ENCODE measurements at regions not wholly inside any gene's neighbourhood (a gene's known extent, or its start where the extent isn't known, plus 50 kb on each side); places are given as distances from the start of the nearest gene placed in this dataset.
"Not testable (repeated sequence)": the region's sequence is repeated elsewhere in the genome, so short reads cannot be mapped to it uniquely, and the experiment has no call there.

DNA sequence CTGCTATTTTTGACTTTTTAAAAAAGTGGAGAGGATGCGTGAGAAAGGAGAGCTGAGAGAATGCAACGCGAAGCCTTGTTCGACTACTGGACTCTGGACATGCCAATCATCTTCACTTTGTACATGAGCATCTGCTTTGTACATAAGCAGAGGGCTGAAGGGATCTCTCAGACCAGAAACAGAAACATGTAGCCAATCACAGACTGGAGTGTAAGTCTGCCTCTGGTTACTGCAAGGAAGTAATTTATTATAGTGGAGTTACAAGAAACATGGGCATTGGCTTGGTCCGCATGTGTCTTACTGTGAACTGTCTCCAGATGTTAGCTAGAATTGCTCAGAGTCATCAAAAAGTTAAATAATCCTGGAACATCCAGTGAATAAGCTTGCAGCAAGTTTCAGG, 190.0 kb upstream of the GRAMD2B start:
- DNase-seq (ENCODE audit: low read depth), result no peak
- H3K4me3 ChIP-seq (ENCODE audit: low read depth, low read length), result no peak overlapping the region

DNA sequence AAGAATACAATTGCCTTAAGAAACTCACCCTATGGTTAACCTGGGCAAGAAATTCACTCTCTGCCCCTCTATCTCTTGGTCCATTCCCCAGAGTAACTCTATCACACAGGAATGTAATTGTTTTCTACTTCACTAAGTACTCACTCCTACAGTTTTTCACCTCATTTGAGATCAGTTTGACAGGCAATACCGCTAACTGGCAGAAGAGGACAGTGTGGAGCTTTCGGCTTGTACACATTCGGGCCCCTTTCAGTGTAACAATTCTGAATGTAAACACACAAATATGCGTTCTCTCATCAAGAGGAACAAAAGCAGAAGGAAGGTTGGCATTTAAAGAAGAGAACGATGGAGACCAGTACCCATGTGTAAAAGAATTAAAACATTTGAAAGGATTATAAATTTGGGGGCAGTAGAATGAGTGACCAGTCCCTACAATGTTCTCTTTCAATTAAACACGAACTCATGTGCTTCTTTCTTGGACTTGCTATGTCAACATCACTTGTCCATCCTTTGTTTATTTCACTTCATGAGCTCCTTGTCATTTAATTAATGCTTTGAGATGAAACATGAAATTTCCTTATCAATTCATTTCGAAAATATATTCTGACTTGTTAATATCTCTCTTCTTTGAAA, 188.5 kb upstream of the GRAMD2B start:
- H3K4me3 ChIP-seq (ENCODE audit: low read depth, low read length), result no peak overlapping the region
- no peak for DNase-seq (ENCODE audit: low read depth)

DNA sequence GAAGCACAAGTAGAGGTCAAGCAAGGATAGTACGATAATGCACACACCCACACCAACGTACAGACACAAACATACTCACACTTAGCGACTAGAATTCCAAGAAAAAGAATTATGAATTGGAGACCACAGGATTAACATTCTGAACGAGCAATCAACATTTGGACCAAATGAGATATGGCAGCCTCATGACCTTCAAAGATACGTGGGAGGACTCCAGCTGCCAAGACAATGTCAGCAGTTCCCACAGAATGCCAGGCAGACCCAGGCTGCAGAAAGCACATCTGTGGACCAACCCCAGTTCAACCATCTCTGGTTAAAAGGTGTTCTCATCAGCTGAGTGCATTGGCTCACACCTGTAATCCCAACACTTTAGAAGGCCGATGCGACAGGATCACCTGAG, 187.6 kb upstream of the GRAMD2B start:
- no peak overlapping the region for H3K4me3 ChIP-seq (ENCODE audit: low read depth, low read length)
- DNase-seq (ENCODE audit: low read depth), result no peak

DNA sequence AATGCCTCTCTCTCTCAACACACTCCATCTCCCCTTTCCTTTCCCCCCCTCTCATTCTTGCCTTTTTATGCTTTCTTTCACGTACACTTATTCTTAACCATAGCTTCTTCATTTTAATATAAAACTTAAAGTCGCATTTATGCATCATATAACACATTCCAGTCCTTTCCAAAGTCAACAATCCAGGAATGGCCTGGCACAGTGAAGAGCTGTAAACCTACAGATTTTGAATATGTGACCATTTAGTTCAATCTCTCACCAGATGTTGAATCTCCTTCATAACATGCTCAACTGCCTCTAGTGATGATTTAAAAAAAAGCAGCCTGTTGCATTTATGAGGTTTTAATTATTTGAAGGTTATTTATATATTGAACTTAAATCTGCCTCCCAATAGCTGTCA, 186.2 kb upstream of the GRAMD2B start:
- no peak overlapping the region for H3K4me3 ChIP-seq (ENCODE audit: low read depth, low read length)
- DNase-seq (ENCODE audit: low read depth), result no peak

DNA sequence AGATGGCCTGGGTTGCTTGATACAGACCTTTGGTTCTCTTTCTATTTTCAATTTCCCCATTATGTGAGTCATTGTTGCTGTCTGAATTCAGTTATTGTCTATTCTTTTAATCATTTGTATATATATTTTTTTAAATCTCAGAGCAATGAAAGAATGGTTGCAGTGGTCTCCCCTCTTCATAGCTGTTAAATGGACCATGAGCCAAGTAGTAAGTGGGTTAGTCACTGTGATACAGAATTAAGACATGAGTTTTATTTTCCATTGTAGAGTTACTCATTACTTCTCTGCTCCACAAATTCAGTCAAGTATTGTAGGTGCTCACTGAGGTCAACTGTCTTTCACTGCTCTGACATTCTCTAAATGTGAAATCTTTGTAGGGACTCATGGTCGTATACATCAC, 174.6 kb upstream of the GRAMD2B start:
- DNase-seq (ENCODE audit: low read depth), result no peak
- H3K4me3 ChIP-seq (ENCODE audit: low read depth, low read length), result no peak overlapping the region

DNA sequence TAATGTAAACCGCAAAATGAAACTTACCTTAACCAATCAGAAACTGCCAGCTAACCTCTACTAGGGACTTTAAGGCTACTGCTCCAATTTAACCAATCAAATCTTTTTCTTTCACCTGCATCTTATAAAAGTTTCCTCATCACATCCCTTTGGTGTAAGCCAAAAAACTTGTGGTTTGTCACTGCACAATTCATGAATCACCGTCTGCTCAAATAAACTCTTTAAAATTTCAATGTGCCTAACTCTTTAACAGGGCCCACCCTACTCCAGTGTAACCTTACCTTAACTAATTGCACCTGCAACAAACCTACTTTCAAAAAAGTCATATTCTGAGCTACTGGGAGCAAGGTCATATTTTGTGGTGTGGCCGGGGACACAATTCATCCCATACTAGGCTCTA, 172.2 kb upstream of the GRAMD2B start:
- H3K4me3 ChIP-seq (ENCODE audit: low read depth, low read length), result no peak overlapping the region
- no peak for DNase-seq (ENCODE audit: low read depth)

DNA sequence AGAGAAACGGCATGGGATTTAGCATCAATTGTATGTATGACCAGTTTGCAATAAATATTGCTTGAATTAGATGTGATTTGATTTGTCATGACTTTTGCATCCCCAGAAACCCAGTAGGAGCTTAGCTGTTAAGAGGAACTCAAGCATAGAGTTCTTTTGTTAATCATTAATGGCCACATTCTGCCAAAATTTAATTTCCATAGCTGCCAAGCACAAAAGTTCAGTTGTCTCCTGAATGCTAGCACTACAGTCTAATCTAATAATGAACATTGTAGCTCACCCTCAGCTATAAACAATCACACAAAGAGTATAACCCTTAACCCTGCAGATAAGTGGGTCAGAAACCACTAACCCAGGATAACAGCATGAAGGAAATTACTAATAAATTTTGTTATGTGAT, 169.8 kb upstream of the GRAMD2B start:
- no peak for DNase-seq (ENCODE audit: low read depth)
- no peak overlapping the region for H3K4me3 ChIP-seq (ENCODE audit: low read depth, low read length)

DNA sequence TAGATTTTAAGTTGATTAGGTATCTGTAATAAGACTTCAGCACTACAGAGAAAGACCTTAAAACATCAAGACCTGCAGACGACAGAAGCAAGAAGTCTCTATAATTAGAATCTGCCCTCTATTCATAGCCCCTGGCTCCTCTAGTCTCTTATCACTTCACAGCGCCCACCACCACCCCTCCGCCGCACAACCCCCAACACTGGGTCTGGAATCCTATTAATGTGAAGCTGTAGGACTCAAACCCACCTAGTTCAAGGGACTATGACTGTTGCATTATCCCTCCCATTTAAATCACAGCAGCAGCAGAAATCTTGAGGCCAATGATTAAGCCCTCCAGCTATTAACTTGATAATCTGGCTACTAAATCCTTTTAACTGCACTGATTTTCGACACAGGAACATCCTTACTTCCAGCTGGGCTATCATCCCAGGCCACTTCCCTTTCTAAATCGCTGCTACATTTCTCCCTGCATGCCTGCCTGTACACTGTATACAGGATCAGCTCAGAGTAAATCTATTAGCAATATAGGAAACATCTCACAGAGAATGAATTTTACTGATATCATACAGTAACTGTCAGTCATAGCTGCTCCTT, 159.5 kb upstream of the GRAMD2B start:
- H3K4me3 ChIP-seq (ENCODE audit: low read depth, low read length), result no peak overlapping the region
- DNase-seq (ENCODE audit: low read depth), result no peak

DNA sequence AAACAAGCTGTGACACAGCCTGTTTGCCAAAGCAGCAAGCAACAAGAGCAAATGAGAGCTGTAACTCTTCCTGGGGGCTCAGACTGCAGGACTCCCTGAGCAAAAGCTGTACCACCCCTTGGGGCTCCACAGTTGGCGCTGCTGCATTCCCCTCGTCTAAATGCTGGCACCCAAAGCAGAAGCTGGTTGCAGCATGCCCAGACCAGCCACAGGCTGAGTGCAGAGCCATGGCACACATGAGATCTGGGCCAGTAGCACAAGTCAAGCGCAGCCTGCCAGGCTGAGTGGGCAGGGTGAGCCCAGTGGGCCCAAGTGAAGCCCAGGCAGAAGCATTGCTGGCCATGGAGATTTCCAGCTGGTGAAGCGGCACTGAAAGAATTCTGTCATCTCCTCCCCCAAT, 157.3 kb upstream of the GRAMD2B start:
- H3K4me3 ChIP-seq (ENCODE audit: low read depth, low read length), result no peak overlapping the region
- DNase-seq (ENCODE audit: low read depth), result no peak

DNA sequence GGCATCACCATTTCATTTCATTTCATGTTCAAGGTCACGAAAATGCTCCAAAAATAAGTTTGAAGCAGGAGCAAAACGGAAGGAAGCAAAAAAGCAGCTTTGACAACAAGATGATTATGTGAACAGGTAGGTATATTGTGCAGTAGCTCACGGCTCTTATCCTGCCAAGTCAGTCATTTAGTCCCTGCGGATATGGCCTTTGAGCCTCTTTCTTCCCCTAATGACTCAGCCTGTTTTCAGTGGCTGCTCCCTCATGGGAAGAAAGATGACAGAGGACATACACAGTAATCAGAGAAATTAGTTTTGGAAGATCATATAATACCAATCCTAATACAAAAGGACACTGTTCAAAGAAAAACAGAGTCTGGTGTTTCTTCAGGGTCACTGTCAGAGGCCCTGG, 155.8 kb upstream of the GRAMD2B start:
- DNase-seq (ENCODE audit: low read depth), result no peak
- H3K4me3 ChIP-seq (ENCODE audit: low read depth, low read length), result no peak overlapping the region

DNA sequence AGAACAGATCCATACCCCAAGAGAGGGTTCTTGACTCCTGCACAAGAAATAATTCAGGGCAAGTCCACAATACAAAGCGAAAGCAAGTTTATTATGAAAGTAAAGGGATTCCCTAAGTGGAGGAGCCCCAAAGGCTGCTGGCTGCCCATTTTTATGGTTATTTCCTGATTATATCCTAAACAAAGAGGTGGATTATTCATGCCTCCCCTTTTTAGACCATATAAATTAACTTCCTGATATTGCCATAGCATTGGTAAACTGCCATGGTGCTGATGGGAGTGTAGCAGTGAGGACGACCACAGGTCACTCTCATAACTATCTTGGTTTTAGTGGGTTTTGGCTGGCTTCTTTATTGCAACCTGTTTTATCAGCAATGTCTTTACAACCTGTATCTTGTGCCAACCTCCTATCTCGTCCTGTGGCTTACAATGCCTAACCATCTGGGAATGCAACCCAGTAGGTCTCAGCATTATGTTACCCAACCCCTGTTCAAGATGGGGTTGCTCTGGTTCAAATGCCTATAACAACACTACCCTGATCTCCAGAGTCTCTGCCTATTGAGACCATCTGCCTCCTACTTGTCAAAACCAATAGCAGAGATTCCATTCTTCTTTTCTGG, 154.4 kb upstream of the GRAMD2B start:
- no peak overlapping the region for H3K4me3 ChIP-seq (ENCODE audit: low read depth, low read length)
- no peak for DNase-seq (ENCODE audit: low read depth)

DNA sequence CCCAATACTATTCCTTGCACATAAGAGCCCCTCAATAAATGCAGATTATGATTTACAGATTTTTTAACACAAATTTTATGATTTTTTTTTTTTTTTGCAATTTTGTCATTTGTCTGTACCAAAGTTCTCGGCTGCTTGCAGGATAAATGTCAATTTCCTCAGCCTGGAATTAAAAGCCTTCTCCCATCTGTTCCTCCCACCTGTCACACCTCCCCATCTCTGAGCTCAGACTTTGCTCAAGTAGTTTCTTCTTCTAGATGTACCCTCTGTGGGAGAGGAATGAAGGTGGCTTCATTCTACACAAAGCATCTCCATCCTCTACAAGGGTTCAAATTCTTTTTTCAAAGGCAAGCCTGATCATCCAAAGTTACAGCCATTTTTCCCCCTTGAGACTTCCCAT, 153.7 kb upstream of the GRAMD2B start:
- DNase-seq (ENCODE audit: low read depth), result no peak
- H3K4me3 ChIP-seq (ENCODE audit: low read depth, low read length), result no peak overlapping the region

DNA sequence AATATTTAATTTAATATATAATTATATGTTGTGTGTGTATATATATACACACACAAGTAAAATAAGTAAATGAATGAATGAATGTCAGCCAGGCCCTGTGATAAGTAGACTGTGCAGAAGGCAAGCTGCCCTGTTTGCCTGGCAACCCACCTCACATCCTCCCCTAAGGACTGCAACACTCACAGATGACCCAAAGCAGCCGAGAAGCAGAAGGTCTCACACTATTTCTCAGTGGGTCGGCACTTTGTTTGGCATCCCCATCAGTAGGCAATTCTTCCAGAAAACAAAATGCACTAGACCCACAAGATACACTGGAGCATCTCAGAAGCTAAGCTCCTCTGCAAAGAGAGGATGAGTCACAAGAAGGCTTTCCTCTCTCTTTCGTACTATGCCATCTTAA, 152.1 kb upstream of the GRAMD2B start:
- DNase-seq (ENCODE audit: low read depth), result no peak
- no peak overlapping the region for H3K4me3 ChIP-seq (ENCODE audit: low read depth, low read length)

DNA sequence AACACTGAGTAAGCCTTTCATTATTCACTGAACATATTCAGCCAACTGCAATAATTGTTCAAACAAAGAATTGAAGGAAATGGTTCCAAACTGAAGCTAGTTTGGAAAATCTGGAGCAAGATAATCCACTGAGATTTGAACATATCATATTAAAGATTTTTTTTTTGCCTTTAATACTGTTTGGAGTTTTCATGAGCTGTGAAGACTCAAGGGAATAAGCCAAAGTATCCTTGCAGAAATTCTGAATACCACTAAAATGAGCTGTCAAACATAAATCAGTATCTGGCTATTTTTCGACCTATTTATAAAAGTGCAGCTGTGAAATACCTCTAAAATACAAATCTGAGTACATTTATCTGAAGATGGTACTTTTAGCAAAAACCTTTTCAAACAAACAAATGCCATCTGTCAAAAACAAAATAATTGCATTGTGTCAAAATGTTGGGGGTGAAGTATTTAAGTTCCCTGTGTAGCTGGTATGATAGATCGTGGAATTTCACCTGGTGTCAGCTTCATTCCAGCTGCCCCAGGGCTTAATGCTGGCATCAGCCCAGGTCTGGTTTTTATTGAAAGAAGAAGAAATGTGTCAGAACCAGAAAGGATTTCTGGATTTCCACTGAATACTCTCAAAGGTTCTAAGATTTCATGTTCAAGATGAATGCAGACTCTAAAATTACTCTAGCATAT, 149.0 kb upstream of the GRAMD2B start:
- DNase-seq (ENCODE audit: low read depth), result peak; percentile 9
- H3K4me3 ChIP-seq (ENCODE audit: low read depth, low read length), result no peak overlapping the region

DNA sequence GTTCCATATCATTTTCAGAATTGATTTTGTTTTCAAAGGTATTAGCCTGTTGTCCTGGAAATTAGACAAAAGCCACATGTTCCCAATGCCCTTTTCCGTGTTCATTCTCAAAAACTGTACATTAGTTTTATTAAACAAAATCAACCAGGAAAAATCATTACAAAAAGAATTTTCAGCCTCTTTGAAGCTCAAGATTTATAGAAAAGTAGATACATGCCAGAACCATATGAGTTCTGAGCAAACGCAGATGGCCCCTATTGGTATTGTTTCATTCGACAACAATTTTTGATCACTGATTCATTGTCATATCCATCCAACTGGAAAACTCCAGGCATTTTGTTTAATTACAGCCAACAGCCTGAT, 148.5 kb upstream of the GRAMD2B start:
- no peak for DNase-seq (ENCODE audit: low read depth)
- no peak overlapping the region for H3K4me3 ChIP-seq (ENCODE audit: low read depth, low read length)

DNA sequence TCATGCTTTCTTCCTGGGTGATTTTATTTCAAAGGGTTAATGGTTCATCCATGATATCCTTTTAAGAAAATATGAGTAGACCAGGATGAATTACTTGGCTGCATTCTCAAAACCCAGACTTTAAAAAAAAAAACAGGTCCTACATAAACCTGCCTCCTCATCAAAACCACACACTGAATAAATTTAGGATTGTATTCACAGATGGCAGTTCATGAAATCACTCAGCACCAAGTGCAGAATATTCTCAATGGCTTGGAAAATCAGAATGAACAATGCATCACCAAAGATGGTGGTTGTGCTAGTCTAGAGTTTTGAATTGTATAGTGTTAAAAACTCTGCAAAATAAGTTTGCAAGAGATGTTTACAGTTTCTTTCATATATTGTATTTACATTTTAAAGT, 145.4 kb upstream of the GRAMD2B start:
- no peak for DNase-seq (ENCODE audit: low read depth)

DNA sequence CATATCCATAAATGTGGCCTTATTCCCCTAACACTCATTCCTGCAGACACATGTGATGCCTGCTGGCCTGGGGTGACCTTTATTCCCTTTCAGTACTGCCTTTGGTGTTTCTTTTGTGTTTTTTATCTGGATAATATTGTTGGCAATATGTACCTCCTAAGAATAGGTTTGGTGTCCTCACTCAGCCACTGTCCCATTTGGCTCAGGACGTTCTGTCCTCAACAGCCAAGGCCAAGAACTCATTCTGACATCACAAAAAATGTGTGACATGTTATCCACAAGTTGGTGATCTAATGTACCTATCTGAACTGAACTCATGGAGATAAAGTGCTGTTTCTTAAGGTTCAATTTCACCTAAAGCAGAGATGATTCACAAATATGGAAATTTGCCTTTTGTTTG, 142.9 kb upstream of the GRAMD2B start:
- H3K4me3 ChIP-seq (ENCODE audit: low read depth, low read length), result no peak overlapping the region
- no peak for DNase-seq (ENCODE audit: low read depth)

More for the DNA sequence above, 145.4 kb upstream of the GRAMD2B start:
- H3K4me3 ChIP-seq (ENCODE audit: low read depth, low read length), result no peak overlapping the region

DNA sequence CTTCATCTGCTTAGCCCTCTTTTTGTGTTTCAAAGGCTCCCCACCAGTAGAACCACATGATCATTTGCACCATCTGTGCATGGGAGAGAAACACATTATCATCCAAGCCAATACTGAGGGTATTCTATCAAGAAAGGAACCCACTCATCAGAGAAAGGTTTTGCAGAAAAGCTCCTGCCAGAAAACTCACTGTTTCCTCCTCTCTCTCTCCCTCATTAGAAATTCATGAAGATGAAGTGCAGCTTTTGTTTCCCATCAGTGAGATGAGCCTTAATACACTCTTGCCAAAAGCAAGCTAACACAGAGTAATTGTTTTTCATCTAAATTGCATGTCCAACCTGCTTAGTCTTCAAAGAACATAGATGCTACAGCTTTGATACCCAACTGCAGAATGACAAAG, 142.4 kb upstream of the GRAMD2B start:
- H3K4me3 ChIP-seq (ENCODE audit: low read depth, low read length), result no peak overlapping the region
- no peak for DNase-seq (ENCODE audit: low read depth)

DNA sequence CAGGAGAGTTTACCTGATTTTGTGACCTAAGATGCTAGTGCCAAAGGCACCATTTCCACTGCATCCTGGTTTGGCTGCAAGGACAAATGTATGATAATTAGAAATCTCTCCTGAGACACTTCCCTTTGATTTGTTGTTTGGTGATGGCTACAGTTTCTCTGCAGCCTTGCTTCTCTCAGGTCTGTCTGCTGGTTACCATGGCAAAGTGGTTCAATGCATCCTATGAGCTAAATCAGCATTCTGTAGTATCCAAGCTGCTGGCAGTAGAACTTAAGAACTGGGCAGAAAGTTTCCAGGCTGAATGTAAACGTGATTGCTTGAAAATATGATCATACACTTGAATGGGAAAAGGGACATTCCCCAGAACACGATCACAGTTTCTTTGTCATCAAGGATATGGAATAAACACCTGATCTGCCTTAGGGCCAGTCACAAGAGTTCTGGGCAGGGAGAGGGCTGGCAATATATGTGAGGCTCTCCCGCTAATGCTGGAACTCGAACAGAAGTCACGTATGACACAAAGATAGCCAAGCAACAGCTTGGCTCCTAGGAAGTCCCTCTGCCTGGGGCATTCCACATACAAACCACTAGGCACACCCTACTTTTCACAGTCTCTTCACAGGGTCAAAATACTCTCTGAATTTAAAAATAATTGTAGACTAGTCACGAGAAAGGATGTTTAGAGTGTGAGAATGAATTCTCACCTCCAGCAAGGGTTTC, 138.1 kb upstream of the GRAMD2B start:
- H3K4me3 ChIP-seq (ENCODE audit: low read depth, low read length), result no peak overlapping the region
- no peak for DNase-seq (ENCODE audit: low read depth)

DNA sequence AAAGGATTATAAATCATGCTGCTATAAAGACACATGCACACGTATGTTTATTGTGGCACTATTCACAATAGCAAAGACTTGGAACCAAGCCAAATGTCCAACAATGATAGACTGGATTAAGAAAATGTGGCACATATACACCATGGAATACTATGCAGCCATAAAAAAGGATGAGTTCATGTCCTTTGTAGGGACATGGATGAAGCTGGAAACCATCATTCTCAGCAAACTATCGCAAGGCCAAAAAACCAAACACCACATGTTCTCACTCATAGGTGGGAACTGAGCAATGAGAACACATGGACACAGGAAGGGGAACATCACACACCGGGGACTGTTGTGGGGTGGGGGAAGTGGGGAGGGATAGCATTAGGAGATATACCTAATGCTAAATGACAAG, 127.1 kb upstream of the GRAMD2B start:
- not testable (repeated sequence) for H3K4me3 ChIP-seq (ENCODE audit: low read depth, low read length); DNase-seq (ENCODE audit: low read depth)

Measured in skeletal muscle cell (primary cell).